ENCODE measurements at regions not wholly inside any gene's neighbourhood (a gene's known extent, or its start where the extent isn't known, plus 50 kb on each side); places are given as distances from the start of the nearest gene placed in this dataset.

GRCh38 chr3:132898141-132898540 is 140.1 kb upstream of the TMEM108 start:
- no peak for DNase-seq

GRCh38 chr3:132892956-132893355 is 145.2 kb upstream of the TMEM108 start:
- no peak for DNase-seq

- DNase-seq = no peak
Observed at GRCh38 chr3:132881756-132882409, 156.3 kb upstream of the TMEM108 start.

GRCh38 chr3:132880986-132881385 is 157.2 kb upstream of the TMEM108 start:
- no peak for DNase-seq

DNA sequence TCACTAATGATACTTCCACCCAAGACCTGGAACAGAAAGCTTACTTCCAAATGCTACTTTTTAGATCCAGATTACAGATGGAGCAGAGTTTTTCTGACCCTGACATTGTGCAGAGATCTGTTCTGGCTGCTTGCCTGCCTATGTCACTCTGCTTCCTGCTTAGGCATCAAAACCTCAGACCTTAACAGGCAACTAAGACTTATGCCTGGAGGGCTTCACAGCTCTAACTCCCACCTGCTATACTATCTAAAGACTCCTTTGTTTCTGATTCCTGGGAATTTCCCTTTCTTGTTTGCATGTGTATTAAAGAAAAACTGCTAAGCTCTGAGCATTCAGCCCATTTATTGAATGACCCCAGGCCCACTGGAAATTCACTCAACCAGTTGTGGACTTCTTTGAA is 157.4 kb upstream of the NPHP3 start:
- DNase-seq = no peak

GRCh38 chr3:132874701-132875100 is 152.5 kb upstream of the NPHP3 start:
- no peak for DNase-seq

DNA sequence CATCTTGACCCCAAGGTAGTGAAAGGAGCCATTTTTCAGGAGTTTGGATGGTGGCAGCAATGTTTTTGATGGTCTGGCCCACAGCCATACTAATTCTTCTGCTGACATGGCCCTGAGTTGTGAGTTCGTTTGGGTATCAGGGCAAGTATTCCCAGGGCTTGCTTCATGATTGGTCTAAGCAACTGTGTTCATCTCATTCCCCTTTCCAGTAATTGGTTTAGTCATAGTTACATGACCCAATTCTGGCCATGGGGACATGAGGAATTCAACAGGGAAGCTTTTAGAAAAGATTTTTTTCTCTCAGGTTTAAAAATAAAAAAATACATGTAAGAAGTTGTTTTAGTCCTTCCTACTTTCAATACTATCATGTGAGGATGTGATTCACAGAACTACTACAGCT is 150.5 kb upstream of the NPHP3 start:
- DNase-seq = no peak

DNA sequence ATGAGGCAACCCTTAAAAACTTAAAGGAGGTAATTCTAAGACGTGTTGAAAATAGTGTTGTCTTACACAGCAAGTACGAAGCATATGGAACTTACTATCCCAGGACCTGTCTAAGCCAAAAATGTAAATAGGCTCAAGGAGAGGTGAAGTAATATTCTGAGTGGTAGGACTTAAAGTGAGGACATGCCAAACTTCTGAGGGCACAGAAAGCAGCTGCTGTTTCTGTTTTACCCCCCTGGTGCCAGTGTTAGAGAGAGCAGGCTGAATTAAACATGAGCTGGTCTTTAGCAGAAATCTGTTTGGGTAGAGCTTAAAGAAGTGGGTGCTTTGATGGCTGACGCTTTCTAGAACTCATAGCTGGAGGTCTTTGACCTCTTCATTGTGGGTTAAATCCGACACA is 149.7 kb upstream of the NPHP3 start:
- DNase-seq = no peak

DNA sequence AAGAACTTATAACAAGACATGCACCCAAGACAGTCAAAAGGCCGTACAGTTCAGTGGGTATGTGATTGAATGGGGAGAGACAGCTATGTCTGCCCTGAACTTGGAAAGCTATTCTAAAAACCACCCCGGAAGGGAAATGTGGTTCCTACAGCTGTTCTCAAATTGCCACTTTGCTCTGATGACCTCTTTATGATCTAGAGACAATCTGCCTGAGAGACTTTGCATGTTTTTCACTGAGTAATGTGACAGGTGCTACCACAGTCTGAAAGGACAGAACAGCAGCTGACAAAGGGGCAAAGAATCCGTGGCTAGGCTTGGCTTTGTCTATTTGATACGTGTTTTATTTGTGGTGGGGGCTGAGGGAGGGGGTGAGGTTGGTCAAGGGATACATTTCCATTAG is 148.3 kb upstream of the NPHP3 start:
- peak; percentile 22 for DNase-seq

- DNase-seq = no peak
Observed at GRCh38 chr3:132867956-132868355, 145.7 kb upstream of the NPHP3 start.

DNA sequence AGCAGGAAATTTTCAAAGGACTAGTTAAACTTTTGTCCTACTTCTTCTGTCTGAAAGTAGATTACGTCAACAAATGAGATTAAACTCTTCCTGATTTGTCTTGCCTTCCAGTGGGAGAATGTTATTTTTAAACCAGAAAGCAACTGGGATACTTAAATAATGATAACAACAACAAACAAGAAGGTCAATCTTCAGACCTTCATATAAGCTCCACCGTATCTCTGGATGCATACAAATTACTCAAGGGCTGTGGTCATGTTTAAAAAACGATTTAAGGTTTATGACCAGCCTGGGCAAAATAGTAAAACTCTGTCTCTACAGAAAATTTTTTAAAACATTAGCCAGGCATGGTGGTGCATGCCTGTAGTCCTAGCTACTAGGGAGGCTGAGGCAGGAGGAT is 145.3 kb upstream of the NPHP3 start:
- DNase-seq = no peak

GRCh38 chr3:132857317-132857716 is 135.1 kb upstream of the NPHP3 start:
- no peak for DNase-seq

DNA sequence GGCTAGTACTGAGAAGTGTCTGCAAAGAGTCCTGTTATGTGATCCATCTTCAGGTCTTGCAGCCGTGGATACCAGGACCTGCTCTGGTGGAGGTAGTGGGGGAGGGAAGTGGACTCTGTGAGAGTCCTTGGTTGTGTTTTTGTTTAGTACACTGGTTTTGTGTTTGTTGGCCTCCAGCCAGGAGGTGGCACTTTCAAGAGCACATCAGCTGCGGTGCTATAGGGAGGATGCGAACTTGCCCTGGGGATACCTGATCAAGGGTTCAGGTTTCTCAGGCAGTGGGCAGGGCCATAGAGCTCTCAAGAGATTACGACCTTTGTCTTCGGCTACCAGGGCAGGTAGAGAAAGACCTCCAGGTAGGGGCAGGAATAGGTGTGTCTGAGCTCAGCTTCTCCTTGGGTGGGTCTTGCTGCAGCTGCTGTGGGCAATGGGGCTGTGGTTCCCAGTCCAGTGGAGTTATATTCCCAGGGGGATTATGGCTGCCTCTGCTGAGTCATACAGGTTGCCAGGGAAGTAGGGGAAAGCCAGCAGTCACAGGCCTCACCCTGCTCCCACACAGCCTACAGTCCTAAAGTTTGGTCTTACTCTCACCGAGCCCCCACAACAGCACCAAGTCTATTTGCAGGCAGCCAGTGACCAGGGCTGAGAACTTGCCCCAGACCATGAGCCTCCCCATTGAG is 132.8 kb upstream of the NPHP3 start:
- DNase-seq = no peak

DNA sequence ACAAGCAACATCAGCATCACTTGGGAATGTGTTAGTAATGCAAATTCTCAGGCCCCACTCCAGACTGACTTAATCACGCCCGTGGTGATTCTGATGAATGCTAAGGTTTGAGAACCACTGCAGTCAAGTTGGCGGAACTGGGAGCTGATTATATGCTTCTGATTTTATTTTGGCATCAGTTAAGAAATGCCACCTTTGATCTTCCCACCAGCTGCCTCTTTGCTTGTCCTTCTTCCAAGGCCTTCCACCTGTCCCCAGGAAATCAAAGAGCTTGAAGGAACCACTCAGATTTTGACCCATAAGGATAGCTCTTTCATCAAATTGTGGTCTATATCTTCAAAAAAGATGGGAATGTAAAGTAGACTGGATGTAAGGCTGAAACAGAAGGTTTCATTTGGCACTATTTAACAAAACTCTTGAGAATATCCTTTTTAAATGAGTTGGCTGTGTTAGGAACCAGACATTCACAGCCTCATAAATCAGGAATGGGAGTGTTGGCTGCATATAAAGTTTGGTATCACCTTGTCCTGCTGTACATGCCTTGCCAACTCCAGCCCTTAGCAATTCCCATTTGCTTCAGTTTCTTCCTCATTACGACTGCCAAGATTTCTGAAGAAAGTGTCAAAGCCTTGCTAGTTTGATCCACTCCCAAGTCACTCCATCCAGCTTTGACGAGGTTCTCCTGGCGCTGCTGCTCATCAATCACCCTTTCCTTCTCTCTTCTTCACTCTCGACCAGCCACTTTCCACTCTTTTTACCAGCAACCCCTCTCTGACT is 125.8 kb upstream of the NPHP3 start:
- DNase-seq = no peak

GRCh38 chr3:132843851-132844553 is 121.8 kb upstream of the NPHP3 start:
- no peak for DNase-seq

DNA sequence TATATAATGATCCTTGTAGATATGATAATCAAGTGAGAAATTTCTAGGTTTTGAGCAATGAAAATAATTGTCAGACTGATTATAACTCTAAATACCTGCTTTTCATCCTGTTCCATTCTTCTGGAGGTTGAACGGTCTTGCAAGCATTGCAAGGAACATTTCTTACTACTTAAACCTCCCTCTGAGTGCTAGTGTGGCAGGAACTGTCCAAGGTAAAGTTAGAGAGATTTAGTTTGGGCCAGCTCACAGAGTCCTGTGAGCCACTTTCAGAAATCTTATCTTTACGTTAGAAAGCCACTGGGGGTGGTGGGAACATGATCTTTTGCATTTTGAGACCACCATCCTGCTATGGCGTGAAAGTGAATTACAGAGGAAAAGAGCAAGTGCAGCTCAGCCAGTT is 121.1 kb upstream of the NPHP3 start:
- DNase-seq = no peak

GRCh38 chr3:132841621-132842020 is 119.4 kb upstream of the NPHP3 start:
- no peak for DNase-seq

DNA sequence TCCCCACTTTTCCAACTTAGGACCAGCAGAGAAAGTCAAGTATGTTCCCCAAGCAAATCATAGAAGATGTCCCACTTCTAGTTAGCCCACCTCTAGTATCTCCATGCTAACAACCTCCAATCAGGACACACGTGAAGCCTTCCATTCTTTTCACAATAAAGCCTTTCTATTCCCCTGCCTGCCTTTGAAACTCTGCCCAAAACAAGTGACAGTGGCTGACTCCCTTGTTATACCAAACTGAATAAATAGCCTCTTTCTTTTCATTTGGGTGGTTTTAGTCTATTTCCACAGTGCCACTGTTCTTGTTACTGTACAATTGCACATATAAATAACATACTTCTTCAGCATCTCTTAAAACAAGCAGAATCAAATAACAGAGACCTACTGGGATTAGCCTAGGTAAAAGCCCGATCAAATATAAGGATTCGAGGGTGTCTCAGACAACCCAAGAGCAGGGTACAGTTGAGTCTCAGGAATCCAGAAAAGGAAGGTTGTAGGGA is 118.0 kb upstream of the NPHP3 start:
- DNase-seq = no peak

GRCh38 chr3:132838477-132838876 is 116.3 kb upstream of the NPHP3 start:
- DNase-seq = no peak

GRCh38 chr3:132837615-132838014 is 115.4 kb upstream of the NPHP3 start:
- no peak for DNase-seq

- DNase-seq = no peak
Observed at GRCh38 chr3:132834356-132834755, 112.1 kb upstream of the NPHP3 start.

DNA sequence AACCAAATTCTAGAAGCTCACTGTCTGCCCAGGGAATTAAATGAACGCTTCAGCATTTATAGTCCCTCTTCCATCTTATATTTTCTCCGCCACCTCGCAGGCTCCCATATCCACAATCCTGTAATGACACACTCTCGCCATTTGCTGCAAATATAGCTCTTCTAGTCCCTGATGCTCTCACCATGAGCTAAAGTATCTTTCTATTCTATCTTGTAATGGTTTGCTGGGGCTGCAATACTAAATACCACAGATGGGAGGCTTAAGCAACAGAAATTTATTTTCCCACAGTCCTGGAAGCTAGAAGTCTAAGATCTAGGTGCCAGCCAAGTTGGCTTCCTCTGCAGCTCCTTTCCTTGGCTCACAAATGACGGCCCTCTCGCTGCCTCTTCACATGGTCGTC is 106.9 kb upstream of the NPHP3 start:
- no peak for DNase-seq

DNA sequence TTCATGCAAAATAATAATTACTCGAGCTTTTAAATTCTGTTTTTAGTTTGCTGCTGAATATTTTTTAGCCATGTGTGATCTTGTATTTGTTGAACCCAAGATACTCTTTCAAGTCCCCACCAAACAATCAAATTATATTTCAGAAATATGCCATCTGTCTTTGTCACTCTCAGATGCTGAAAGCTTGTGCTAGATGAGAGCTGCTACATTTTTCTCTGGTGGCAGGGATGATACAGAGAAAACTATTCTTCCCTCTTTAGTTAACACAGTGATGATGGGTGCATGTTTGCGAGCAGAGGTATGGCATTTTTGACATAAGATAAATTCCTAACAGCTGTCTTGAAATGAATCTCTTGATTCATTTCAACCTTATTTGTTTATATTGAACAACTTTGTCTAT is 100.6 kb upstream of the NPHP3 start:
- no peak for DNase-seq
